Activated naive CD8-positive, alpha-beta T cell treated with anti-CD3 and anti-CD28 coated beads for 36 hours (primary cell): ENCODE measurements at regions not wholly inside any gene's neighbourhood (a gene's known extent, or its start where the extent isn't known, plus 50 kb on each side); places are given as distances from the start of the nearest gene placed in this dataset.

Experiments
- DNase-seq: peaks from one replicate; pipeline ENCODE4 v3.0.0; 2021
- H3K27ac Mint-ChIP-seq: one replicate; pipeline ENCODE4 v1.8.0; 2022; ENCODE audit warnings: mild to moderate bottlenecking, moderate library complexity, mixed read lengths
- H3K27me3 Mint-ChIP-seq: one replicate; pipeline ENCODE4 v1.8.0; 2022; ENCODE audit warnings: mild to moderate bottlenecking, mixed read lengths
- H3K36me3 Mint-ChIP-seq: one replicate; pipeline ENCODE4 v1.8.0; 2021; ENCODE audit warnings: mild to moderate bottlenecking, mixed read lengths
- H3K4me1 Mint-ChIP-seq: one replicate; pipeline ENCODE4 v1.8.0; 2021; ENCODE audit warnings: mixed read lengths
- H3K4me3 Mint-ChIP-seq: one replicate; pipeline ENCODE4 v1.8.0; 2022; ENCODE audit warnings: mild to moderate bottlenecking, moderate library complexity, mixed read lengths
- H3K9me3 Mint-ChIP-seq: one replicate; pipeline ENCODE4 v1.8.0; 2022; ENCODE audit warnings: mixed read lengths

DNA sequence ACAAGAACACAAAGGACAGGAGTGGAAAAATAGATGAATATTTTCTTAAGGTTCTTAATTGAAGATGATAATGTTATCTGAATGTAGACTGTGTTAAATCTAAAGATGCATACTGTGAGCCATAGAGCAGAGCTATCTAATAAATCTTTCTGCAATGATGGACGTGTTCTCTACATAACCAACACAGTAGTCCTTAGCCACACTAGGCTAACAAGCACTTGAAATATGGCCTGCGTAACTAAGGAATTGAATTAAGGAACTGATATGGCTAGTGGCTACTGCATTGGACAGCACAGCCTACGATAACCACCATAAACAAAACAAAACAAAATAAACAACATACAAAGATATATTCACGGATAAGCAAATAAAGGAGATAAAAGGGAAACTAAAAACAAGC lies 181.3 kb downstream of the LYPLAL1 start:
- peaks cover 3% of the 10 kb centered on the region for H3K27me3 Mint-ChIP-seq
- DNase-seq: no peak
- H3K27ac Mint-ChIP-seq: no peak overlapping the region
- H3K4me1 Mint-ChIP-seq: no peaks in the 10 kb centered on the region
- no peak overlapping the region for H3K4me3 Mint-ChIP-seq
- H3K36me3 Mint-ChIP-seq: no peaks in the 10 kb centered on the region
- H3K9me3 Mint-ChIP-seq: peaks cover 2% of the 10 kb centered on the region

DNA sequence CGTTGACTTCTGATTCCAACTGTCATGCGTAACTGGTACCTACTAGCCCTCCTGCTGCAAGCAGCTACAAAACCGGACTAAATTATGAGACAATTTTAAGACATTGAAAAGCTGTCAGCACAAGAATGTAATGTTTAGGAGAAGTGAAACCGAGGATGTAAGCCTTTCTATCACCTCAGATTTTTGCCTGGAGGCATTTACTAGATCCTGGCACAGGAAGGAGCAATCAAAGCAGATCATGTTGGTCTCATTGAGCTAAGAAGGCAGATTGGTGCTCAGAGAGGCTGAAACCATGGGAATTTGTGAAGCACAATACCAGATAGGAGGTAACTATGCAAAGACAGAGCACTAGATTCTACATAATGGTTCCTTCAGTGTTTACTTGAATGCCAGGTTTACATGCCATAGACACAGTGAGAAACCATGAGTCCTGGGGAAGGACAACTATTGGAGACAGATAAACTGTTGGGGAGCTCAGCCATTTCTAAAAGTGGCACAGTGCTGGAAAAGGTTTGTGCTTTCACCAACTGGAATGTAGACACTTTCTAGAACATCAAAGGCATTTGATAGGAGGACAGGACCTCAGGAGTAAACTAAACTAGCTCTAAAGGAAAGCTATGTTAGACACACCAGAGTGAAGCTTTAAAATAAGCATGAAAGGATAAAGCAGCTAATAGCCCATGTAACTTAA lies 179.4 kb downstream of the LYPLAL1 start:
- DNase-seq: no peak
- no peaks in the 10 kb centered on the region for H3K36me3 Mint-ChIP-seq
- H3K4me1 Mint-ChIP-seq: no peaks in the 10 kb centered on the region
- no peak overlapping the region for H3K27ac Mint-ChIP-seq
- no peaks in the 10 kb centered on the region for H3K27me3 Mint-ChIP-seq
- H3K9me3 Mint-ChIP-seq: no peaks in the 10 kb centered on the region
- no peak overlapping the region for H3K4me3 Mint-ChIP-seq

DNA sequence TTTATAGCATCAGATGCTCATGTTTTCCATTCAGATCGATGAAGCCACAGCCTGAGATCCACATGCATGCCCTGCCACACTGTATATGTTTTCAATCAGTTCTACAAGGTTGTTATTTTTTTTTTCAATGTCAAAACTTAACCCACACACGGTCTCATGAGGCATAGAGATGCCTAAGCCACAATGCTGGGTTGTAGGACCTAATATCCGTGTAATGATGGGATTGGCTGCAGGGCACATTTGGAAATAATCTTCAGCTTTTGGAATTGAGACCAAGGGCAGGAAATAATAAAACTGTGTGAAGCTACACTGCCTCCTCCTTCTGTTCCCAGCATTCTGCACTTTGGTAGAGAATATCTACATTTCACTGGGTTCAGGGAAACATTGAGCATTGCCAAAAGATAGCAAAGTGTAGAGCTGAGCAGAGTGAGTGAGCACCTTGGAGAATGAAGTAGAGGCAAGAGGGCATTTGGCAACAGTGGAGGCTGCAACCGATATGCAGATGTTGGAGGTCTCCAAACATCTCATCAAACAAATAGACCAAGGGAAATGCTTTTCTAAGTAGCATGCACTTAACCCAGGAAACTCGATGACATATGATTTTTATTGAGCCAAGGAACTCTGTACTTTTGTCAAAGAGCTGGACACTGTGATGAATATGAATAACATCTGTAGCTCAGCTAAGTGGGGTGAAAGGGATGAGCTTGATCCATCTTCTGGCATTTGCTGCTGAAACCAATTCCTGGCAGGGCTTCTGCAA lies 176.7 kb downstream of the LYPLAL1 start:
- DNase-seq: no peak
- H3K27me3 Mint-ChIP-seq: peaks cover 3% of the 10 kb centered on the region
- peaks cover 5% of the 10 kb centered on the region for H3K36me3 Mint-ChIP-seq
- H3K9me3 Mint-ChIP-seq: peaks cover 14% of the 10 kb centered on the region
- no peaks in the 10 kb centered on the region for H3K4me1 Mint-ChIP-seq
- H3K4me3 Mint-ChIP-seq: no peak overlapping the region
- no peak overlapping the region for H3K27ac Mint-ChIP-seq

DNA sequence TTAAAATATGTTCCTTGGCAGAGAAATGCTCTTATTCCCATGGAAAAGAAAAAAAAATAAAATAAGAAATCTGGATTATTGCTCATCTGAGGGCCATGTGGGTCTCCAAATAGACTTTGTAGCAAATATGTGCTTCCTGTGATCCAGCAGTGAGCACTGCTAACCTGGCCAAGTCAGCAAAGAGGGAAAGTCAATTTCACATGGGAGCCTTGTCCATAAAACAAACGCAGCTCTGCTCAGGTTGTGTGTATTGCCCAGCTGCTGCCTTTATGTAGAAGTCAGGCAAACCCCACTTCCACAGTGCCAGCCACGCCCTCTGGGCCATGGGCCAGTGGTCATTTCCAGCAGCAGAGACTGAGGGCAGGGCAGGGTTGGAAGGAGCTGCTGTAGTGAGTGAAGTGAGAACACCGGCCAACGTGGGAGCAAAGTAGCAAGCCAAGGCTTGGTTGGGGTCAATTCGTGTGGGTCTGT lies 174.3 kb downstream of the LYPLAL1 start:
- Mint-ChIP-seq H3K9me3 (peaks cover 24% of the 10 kb centered on the region), H3K27ac (no peak overlapping the region), H3K4me3 (no peak overlapping the region), H3K27me3 (peaks cover 3% of the 10 kb centered on the region), H3K36me3 (peaks cover 9% of the 10 kb centered on the region), H3K4me1 (no peaks in the 10 kb centered on the region)
- no peak for DNase-seq

DNA sequence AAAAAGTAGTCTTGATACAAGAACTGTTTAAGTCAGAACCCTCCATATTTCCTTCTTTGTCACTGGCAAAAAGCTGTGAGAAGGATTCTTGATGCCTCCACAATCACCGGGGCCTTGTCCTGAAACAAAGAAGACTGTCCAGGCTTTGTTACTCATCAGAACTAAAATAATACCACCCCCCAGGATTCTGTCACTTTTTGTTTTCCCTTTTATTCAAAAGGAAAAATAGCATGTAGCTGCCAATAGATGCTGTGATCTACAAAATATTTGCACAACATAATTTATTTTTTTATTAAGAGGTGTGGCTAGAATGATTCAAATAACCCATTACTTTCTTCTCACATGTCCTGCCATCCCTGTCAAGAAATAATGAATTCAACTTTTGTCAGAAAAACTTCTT lies 173.7 kb downstream of the LYPLAL1 start:
- H3K36me3 Mint-ChIP-seq: peaks cover 9% of the 10 kb centered on the region
- no peak overlapping the region for H3K4me3 Mint-ChIP-seq
- H3K27me3 Mint-ChIP-seq: peaks cover 3% of the 10 kb centered on the region
- peaks cover 24% of the 10 kb centered on the region for H3K9me3 Mint-ChIP-seq
- H3K4me1 Mint-ChIP-seq: no peaks in the 10 kb centered on the region
- no peak for DNase-seq
- H3K27ac Mint-ChIP-seq: no peak overlapping the region

DNA sequence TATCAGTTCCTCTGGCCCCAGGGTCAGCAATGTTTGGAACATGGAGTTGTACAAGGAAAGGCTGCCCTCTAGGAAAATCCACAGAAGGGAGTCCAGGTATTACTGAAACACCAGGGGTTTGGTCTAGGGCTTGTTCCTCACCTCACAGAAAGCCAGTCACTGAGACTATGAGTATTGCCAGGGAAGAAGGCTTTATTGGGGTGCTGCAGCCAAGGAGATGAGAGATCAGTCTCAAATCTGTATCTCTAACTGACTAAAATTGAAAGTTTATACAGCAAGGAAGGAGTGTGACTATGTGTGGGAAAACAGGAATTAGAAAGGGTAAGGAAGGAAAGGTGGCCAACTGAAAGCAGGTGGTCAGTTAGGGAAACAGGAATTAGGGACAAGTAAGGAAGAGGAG lies 172.3 kb downstream of the LYPLAL1 start:
- no peak overlapping the region for H3K27ac Mint-ChIP-seq

DNA sequence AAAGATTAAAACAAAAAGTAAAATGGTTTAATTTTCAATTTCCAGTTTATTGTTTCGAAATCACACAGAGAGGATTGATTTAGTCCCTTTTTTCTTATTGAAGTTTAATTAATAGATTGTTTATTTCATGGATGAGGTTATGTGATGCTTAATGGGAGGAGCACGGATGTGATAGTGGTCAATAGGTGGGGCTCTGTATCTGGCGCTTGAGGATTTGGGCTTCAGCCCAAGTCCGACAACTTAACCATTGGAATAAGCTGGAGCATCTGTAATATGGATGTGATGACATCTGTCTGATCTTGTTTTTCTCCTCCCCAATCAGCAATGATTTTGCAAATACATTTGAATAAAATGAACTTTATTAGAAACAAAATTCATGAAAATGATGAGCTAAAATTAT lies 169.2 kb downstream of the LYPLAL1 start:
- no peaks in the 10 kb centered on the region for H3K4me1 Mint-ChIP-seq
- no peak for DNase-seq
- H3K27me3 Mint-ChIP-seq: peaks cover 3% of the 10 kb centered on the region
- H3K4me3 Mint-ChIP-seq: no peak overlapping the region
- H3K27ac Mint-ChIP-seq: no peak overlapping the region
- H3K36me3 Mint-ChIP-seq: peaks cover 9% of the 10 kb centered on the region
- peaks cover 24% of the 10 kb centered on the region for H3K9me3 Mint-ChIP-seq

More for the DNA sequence above, 172.3 kb downstream of the LYPLAL1 start:
- H3K9me3 Mint-ChIP-seq: peaks cover 24% of the 10 kb centered on the region
- H3K36me3 Mint-ChIP-seq: peaks cover 9% of the 10 kb centered on the region
- H3K27me3 Mint-ChIP-seq: peaks cover 3% of the 10 kb centered on the region
- no peaks in the 10 kb centered on the region for H3K4me1 Mint-ChIP-seq
- DNase-seq: no peak
- no peak overlapping the region for H3K4me3 Mint-ChIP-seq

DNA sequence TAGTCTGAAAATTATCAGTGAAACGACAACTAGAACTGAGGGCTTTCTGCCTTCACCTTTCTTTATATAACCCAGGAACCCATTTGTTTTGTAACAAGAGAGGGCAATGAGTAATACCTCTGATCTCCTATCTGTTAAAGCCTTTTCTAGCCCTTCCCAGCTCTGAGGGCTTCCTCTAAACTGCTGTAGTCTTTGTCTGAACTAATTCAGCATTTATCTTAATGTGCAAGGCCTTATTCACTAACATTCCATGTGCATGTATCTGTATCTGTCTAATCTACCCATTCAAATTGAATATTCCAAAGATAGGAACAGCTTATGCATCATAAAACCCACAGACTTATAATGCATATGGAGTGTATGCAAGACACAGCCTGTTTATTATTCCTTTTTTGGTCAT lies 167.1 kb downstream of the LYPLAL1 start:
- H3K27me3 Mint-ChIP-seq: no peaks in the 10 kb centered on the region
- no peak overlapping the region for H3K27ac Mint-ChIP-seq
- peaks cover 4% of the 10 kb centered on the region for H3K36me3 Mint-ChIP-seq
- H3K4me3 Mint-ChIP-seq: no peak overlapping the region
- H3K9me3 Mint-ChIP-seq: peaks cover 12% of the 10 kb centered on the region
- no peaks in the 10 kb centered on the region for H3K4me1 Mint-ChIP-seq
- DNase-seq: no peak

DNA sequence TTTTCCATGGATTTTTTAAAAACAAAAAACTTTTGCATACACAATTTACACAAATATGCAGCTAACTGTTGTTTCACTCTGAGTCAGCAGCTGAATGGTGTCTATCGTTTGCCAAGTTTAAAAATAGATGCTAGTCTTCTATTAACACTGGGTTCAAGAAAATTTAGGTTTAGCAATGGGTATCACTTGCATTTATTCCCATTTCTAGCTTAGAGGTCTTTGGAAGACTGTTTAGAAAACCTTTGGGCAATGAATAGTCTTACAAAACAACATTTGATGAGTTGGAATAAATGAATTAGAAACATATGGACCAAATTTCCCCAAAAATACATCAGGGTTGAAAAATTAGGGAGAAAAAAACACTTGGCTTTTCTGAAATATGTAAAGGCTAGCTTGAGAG lies 165.8 kb downstream of the LYPLAL1 start:
- no peak overlapping the region for H3K4me3 Mint-ChIP-seq

DNA sequence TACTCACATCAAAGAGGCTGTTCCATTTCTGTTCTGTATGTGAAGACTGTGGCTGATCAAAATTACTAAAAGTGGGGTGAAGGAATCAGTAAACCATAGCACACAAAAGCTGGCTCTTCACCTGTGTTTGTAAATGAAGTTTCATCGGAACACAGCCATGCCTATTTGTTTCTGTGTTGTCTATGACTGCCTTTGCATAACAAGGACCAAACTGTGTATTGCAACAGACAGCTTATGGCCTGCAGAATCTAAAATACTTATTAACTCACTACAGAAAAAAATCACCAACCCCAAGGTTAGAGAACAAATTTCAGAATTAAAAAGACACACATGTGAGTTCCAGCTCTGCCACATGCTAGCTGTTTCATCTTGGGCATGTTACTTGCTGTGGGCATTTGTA lies 163.9 kb downstream of the LYPLAL1 start:
- Mint-ChIP-seq H3K36me3 (no peaks in the 10 kb centered on the region), H3K4me1 (no peaks in the 10 kb centered on the region), H3K27ac (no peak overlapping the region), H3K4me3 (no peak overlapping the region), H3K27me3 (no peaks in the 10 kb centered on the region), H3K9me3 (peaks cover 2% of the 10 kb centered on the region)
- DNase-seq: no peak

More for the DNA sequence above, 165.8 kb downstream of the LYPLAL1 start:
- H3K27ac Mint-ChIP-seq: no peak overlapping the region
- peaks cover 3% of the 10 kb centered on the region for H3K36me3 Mint-ChIP-seq
- DNase-seq: no peak
- H3K9me3 Mint-ChIP-seq: peaks cover 4% of the 10 kb centered on the region
- no peaks in the 10 kb centered on the region for H3K27me3 Mint-ChIP-seq
- H3K4me1 Mint-ChIP-seq: no peaks in the 10 kb centered on the region

DNA sequence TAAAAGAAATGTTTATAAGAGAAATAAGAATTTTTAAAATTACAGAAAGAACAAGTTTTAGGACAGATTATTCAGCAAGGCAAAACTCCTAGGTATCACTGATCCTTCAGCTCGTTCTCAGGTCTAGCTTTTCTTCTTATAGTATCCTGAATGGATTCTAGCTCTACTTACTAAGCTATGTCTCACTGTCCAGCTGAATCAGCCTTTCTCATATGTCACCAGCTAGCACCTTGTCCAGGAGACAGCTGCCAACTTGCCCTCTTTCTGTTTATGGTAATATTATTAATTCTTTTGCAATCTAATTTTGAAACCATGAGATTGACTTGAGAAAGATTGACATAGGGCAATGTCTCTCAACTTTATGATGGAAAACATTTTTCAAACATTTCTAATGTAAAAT lies 159.9 kb downstream of the LYPLAL1 start:
- peaks cover 4% of the 10 kb centered on the region for H3K9me3 Mint-ChIP-seq
- no peaks in the 10 kb centered on the region for H3K36me3 Mint-ChIP-seq
- H3K4me3 Mint-ChIP-seq: no peak overlapping the region
- no peak for DNase-seq
- H3K4me1 Mint-ChIP-seq: no peaks in the 10 kb centered on the region
- H3K27ac Mint-ChIP-seq: no peak overlapping the region
- H3K27me3 Mint-ChIP-seq: no peaks in the 10 kb centered on the region

DNA sequence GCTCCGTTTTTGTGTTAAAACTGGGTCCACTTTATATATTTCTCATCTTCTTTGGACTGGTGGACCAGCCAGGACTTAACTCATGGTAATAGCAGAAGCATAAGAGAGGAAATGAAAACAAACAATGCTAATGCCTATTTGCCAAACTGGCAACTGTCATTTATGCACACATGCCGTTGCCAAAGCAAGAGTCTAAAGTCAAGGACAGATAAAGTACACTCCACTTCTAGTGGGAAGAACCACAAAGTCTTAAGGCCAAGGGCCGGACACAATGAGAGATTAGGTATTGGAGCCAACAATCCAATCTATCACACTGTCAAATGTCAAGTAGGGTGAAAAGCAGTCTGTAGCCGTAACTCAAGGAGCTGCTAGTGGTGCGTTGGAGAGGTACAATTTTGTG lies 157.7 kb downstream of the LYPLAL1 start:
- peaks cover 14% of the 10 kb centered on the region for H3K9me3 Mint-ChIP-seq
- DNase-seq: no peak
- no peak overlapping the region for H3K4me3 Mint-ChIP-seq
- H3K27ac Mint-ChIP-seq: no peak overlapping the region
- H3K4me1 Mint-ChIP-seq: no peaks in the 10 kb centered on the region
- H3K27me3 Mint-ChIP-seq: no peaks in the 10 kb centered on the region
- H3K36me3 Mint-ChIP-seq: peaks cover 8% of the 10 kb centered on the region

DNA sequence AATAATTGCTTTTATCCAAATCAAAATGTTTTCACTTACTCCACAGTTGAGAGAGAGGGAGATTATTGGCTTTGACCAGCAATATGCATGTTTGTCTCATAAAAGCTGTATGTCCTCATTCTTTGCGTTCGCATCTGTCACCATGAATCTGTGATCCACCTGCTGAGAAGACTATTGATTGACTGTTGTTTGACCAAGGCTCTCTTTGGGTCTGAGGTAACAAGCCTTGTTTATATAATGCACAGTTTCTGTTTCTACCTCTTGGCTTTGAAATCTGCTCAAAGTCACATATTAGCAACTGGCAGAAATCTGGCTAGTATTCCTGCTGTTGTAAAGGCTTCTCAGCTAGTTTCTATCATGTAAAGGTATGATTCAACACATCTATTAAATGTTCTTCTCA lies 157.0 kb downstream of the LYPLAL1 start:
- Mint-ChIP-seq H3K4me1 (peaks cover under 1% of the 10 kb centered on the region), H3K4me3 (no peak overlapping the region), H3K27ac (no peak overlapping the region), H3K27me3 (no peaks in the 10 kb centered on the region), H3K9me3 (peaks cover 14% of the 10 kb centered on the region), H3K36me3 (peaks cover 8% of the 10 kb centered on the region)
- no peak for DNase-seq

DNA sequence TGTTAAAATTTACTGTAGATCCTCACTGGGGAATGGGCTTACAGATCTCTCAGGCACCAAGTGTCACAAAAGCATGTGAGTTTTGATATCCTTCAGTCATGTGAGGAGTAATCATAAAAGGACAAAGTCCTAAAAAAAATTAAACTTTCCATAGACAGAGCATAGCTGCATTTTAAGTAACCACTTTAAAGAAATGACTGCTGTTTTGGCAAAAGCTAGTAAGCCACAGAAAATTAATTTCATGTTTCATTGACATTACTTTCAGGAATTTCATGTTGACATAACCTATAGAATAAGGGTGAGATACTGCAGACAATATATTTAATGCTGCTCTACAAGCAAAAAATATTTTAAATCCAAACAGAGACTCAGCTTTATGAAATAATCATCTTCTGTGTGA lies 156.3 kb downstream of the LYPLAL1 start:
- Mint-ChIP-seq H3K36me3 (peaks cover 8% of the 10 kb centered on the region), H3K27ac (no peak overlapping the region), H3K4me1 (peaks cover 6% of the 10 kb centered on the region), H3K27me3 (no peaks in the 10 kb centered on the region), H3K9me3 (peaks cover 14% of the 10 kb centered on the region), H3K4me3 (no peak overlapping the region)
- no peak for DNase-seq

DNA sequence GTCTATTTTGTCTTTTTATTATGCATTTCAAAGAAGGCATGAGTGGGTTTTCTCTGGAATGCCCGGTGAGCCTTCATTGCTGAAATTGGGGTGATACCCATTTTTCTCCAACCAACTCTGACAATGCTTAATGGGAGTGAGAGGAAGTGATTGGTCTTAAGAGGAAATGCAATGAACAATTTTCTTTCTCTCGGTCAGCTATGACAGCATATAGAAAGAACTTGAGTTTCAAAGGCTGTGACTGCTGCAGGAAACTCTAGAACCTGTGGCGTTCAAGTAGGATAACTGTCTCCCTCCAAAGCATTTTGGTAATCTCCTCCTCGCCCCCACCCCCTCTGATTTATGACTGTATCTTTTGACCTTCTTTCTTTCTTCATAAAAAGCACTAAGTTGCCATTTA lies 155.9 kb downstream of the LYPLAL1 start:
- no peak overlapping the region for H3K4me3 Mint-ChIP-seq
- peaks cover 14% of the 10 kb centered on the region for H3K9me3 Mint-ChIP-seq
- H3K27me3 Mint-ChIP-seq: no peaks in the 10 kb centered on the region
- H3K27ac Mint-ChIP-seq: no peak overlapping the region
- H3K4me1 Mint-ChIP-seq: peaks cover 8% of the 10 kb centered on the region
- DNase-seq: no peak
- H3K36me3 Mint-ChIP-seq: peaks cover 8% of the 10 kb centered on the region

DNA sequence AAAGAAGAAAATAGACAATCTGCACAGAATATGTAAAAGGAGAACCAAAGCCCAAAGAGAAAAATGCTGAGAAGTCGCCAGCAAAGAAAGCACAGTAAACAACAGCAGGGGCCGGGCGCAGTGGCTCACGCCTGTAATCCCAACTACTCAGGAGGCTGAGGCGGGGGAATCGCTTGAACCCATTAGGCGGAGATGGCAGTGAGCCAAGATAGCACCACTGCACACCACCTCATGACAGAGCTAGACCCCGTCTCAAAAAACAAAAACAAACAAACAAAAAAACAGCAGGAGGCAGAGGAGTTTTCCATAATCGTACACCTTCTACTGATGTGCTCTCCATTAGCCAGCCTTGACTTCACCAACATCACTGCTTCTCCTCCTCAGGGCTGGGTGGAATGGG lies 153.2 kb downstream of the LYPLAL1 start:
- H3K27ac Mint-ChIP-seq: no peak overlapping the region
- no peak for DNase-seq
- H3K27me3 Mint-ChIP-seq: no peaks in the 10 kb centered on the region
- peaks cover 8% of the 10 kb centered on the region for H3K36me3 Mint-ChIP-seq
- H3K9me3 Mint-ChIP-seq: peaks cover 12% of the 10 kb centered on the region
- H3K4me1 Mint-ChIP-seq: peaks cover 12% of the 10 kb centered on the region
- no peak overlapping the region for H3K4me3 Mint-ChIP-seq
